ENCODE measurements at regions not wholly inside any gene's neighbourhood (a gene's known extent, or its start where the extent isn't known, plus 50 kb on each side); places are given as distances from the start of the nearest gene placed in this dataset.

GRCh38 chr6:90463359-90463758 is 123.5 kb downstream of the MAP3K7 start:
- no peak for TF ChIP-seq POLR2A (IDR thresholded peaks at IDR 0.05; ENCODE audit: low read length)
- TF ChIP-seq GATA1 (IDR thresholded peaks at IDR 0.05; ENCODE audit: low read depth, low read length): no peak
- no peak for DNase-seq

- DNase-seq: no peak
- TF ChIP-seq POLR2A (IDR thresholded peaks at IDR 0.05; ENCODE audit: low read length): no peak
- no peak for TF ChIP-seq GATA1 (IDR thresholded peaks at IDR 0.05; ENCODE audit: low read depth, low read length)
These were observed 124.8 kb downstream of the MAP3K7 start for GRCh38 chr6:90462102-90462501.

- TF ChIP-seq GATA1 (IDR thresholded peaks at IDR 0.05; ENCODE audit: low read depth, low read length): no peak
- no peak for TF ChIP-seq POLR2A (IDR thresholded peaks at IDR 0.05; ENCODE audit: low read length)
- no peak for DNase-seq
These were observed 125.5 kb downstream of the MAP3K7 start for GRCh38 chr6:90461383-90461782.

GRCh38 chr6:90460051-90460450 is 126.8 kb downstream of the MAP3K7 start:
- TF ChIP-seq GATA1 (IDR thresholded peaks at IDR 0.05; ENCODE audit: low read depth, low read length) (no peak), POLR2A (IDR thresholded peaks at IDR 0.05; ENCODE audit: low read length) (no peak)
- DNase-seq: no peak

GRCh38 chr6:90459225-90459758 is 127.6 kb downstream of the MAP3K7 start:
- TF ChIP-seq POLR2A (IDR thresholded peaks at IDR 0.05; ENCODE audit: low read length) (no peak), GATA1 (IDR thresholded peaks at IDR 0.05; ENCODE audit: low read depth, low read length) (no peak)
- DNase-seq: no peak

- DNase-seq: peak; percentile 67 to 84
- TF ChIP-seq POLR2A (IDR thresholded peaks at IDR 0.05; ENCODE audit: low read length) (peak; percentile 17), GATA1 (IDR thresholded peaks at IDR 0.05; ENCODE audit: low read depth, low read length) (no peak)
These were observed 128.3 kb downstream of the MAP3K7 start for GRCh38 chr6:90458353-90459224.

GRCh38 chr6:90457867-90458259 is 129.0 kb downstream of the MAP3K7 start:
- TF ChIP-seq GATA1 (IDR thresholded peaks at IDR 0.05; ENCODE audit: low read depth, low read length): no peak
- TF ChIP-seq POLR2A (IDR thresholded peaks at IDR 0.05; ENCODE audit: low read length): no peak
- no peak for DNase-seq

GRCh38 chr6:90456997-90457866 is 129.6 kb downstream of the MAP3K7 start:
- DNase-seq: peak in 1 of 2 experiments; percentile 27

GRCh38 chr6:90456001-90456400 is 130.9 kb downstream of the MAP3K7 start:
- TF ChIP-seq POLR2A (IDR thresholded peaks at IDR 0.05; ENCODE audit: low read length) (no peak), GATA1 (IDR thresholded peaks at IDR 0.05; ENCODE audit: low read depth, low read length) (no peak)
- no peak for DNase-seq

- no peak for TF ChIP-seq GATA1 (IDR thresholded peaks at IDR 0.05; ENCODE audit: low read depth, low read length)
- no peak for TF ChIP-seq POLR2A (IDR thresholded peaks at IDR 0.05; ENCODE audit: low read length)
- no peak for DNase-seq
These were observed 131.9 kb downstream of the MAP3K7 start for GRCh38 chr6:90454836-90455427.

- TF ChIP-seq GATA1 (IDR thresholded peaks at IDR 0.05; ENCODE audit: low read depth, low read length) (no peak), POLR2A (IDR thresholded peaks at IDR 0.05; ENCODE audit: low read length) (no peak)
- no peak for DNase-seq
These were observed 136.5 kb downstream of the MAP3K7 start for GRCh38 chr6:90450268-90450953.

- no peak for TF ChIP-seq POLR2A (IDR thresholded peaks at IDR 0.05; ENCODE audit: low read length)
- TF ChIP-seq GATA1 (IDR thresholded peaks at IDR 0.05; ENCODE audit: low read depth, low read length): no peak
- DNase-seq: no peak
These were observed 137.6 kb downstream of the MAP3K7 start for GRCh38 chr6:90449311-90449710.

- DNase-seq: no peak
- TF ChIP-seq GATA1 (IDR thresholded peaks at IDR 0.05; ENCODE audit: low read depth, low read length) (no peak), POLR2A (IDR thresholded peaks at IDR 0.05; ENCODE audit: low read length) (no peak)
These were observed 138.0 kb downstream of the MAP3K7 start for GRCh38 chr6:90448836-90449235.

Measured in erythroblast (primary cell).